ENCODE measurements at regions not wholly inside any gene's neighbourhood (a gene's known extent, or its start where the extent isn't known, plus 50 kb on each side); places are given as distances from the start of the nearest gene placed in this dataset.

DNA sequence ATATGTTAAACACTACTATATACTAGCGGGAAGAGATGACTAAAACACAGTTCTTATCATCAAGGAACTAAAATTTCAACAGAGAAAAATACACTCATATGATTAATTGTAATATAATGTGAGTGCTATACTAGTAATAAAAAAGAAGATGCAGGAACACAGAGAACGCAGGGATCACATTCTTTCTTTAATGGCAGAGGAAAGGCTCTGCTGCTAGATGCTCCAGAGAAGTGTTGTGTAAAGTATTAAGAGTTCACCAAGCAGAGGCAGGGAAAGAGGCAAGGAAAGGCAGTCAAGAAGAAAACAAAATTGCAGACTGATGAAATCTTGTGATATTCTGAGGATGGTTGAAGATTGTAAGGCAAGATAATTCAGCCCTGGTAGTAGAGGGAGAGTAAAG lies 394.7 kb downstream of the PDGFC start:
- Histone ChIP-seq H3K4me3 (ENCODE audit: low read length) (no peak overlapping the region), H3K36me3 (ENCODE audit: control insufficient read depth, insufficient read depth, low read length) (no peaks in the 10 kb centered on the region), H3K27ac (ENCODE audit: low read length) (no peak overlapping the region), H3K27me3 (ENCODE audit: control insufficient read depth, insufficient read depth, low read length) (no peaks in the 10 kb centered on the region), H3K9me3 (ENCODE audit: control insufficient read depth, insufficient read depth, low read length) (no peaks in the 10 kb centered on the region), H3K4me1 (ENCODE audit: control insufficient read depth, insufficient read depth, low read length) (no peaks in the 10 kb centered on the region)
- no peak for DNase-seq (ENCODE audit: low read depth, low spot score)
- WGBS (ENCODE audit: insufficient coverage, insufficient read length) = no CpG with 5 or more reads among the region's 2 CpGs

DNA sequence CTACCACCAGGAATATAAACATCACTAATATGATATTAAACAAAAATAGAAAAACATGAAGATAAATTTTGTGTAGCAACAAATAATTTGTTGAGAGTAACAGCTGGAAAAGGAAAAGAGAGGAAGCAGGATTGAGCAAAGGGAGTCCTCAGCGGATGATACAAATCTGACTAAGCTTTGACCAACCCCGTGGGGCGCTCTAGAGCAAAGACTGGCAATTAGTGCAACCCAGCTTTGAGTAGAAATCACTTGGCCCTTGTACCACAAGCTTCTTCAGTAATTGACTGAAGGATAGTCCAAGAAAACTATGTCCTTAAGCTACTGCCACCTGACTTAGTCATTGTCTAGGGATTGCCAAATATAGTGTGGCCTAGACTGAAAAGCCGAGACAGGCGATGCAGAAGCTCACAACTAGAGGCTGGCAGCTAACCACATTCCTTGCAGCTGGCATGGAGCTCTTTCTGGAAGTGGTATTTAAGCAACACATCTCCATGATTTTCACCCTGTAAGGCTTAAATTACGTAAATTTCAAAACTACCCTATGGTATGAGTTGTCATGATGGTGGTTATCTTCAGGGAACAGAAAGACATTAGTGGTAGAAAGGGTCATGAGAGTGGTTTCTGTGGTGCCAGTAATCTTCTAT lies 396.0 kb downstream of the PDGFC start:
- H3K4me3 ChIP-seq (ENCODE audit: low read length) = no peak overlapping the region
- no peaks in the 10 kb centered on the region for H3K9me3 ChIP-seq (ENCODE audit: control insufficient read depth, insufficient read depth, low read length)
- H3K27ac ChIP-seq (ENCODE audit: low read length) = no peak overlapping the region
- H3K4me1 ChIP-seq (ENCODE audit: control insufficient read depth, insufficient read depth, low read length) = no peaks in the 10 kb centered on the region
- WGBS (ENCODE audit: insufficient coverage, insufficient read length) = no CpG with 5 or more reads among the region's 6 CpGs
- no peaks in the 10 kb centered on the region for H3K27me3 ChIP-seq (ENCODE audit: control insufficient read depth, insufficient read depth, low read length)
- H3K36me3 ChIP-seq (ENCODE audit: control insufficient read depth, insufficient read depth, low read length) = no peaks in the 10 kb centered on the region
- peak; percentile 11 for DNase-seq (ENCODE audit: low read depth, low spot score)

DNA sequence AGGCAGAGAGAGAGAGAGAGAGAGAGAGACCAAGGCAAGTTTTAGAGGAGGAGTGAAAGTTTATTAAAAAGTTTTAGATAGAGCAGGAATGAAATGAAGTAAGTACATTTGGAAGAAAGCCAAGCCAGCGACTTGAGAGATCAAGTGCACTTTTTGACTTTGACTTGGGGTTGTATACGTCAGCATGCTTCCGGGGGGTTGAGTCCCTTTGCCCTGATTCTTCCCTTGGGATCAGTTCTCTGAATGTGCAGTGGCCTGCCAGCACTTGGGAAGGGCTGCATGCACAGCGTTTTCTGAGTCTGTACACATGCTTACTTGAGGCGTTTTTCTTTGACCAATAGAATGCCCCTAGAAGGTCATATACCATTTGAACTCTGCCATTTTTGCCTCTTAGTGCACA lies 400.5 kb downstream of the PDGFC start:
- Histone ChIP-seq H3K36me3 (ENCODE audit: control insufficient read depth, insufficient read depth, low read length) (no peaks in the 10 kb centered on the region), H3K9me3 (ENCODE audit: control insufficient read depth, insufficient read depth, low read length) (no peaks in the 10 kb centered on the region), H3K4me1 (ENCODE audit: control insufficient read depth, insufficient read depth, low read length) (no peaks in the 10 kb centered on the region), H3K27me3 (ENCODE audit: control insufficient read depth, insufficient read depth, low read length) (no peaks in the 10 kb centered on the region), H3K4me3 (ENCODE audit: low read length) (no peak overlapping the region), H3K27ac (ENCODE audit: low read length) (no peak overlapping the region)
- no peak for DNase-seq (ENCODE audit: low read depth, low spot score)
- WGBS (ENCODE audit: insufficient coverage, insufficient read length) = no CpG with 5 or more reads among the region's 5 CpGs

DNA sequence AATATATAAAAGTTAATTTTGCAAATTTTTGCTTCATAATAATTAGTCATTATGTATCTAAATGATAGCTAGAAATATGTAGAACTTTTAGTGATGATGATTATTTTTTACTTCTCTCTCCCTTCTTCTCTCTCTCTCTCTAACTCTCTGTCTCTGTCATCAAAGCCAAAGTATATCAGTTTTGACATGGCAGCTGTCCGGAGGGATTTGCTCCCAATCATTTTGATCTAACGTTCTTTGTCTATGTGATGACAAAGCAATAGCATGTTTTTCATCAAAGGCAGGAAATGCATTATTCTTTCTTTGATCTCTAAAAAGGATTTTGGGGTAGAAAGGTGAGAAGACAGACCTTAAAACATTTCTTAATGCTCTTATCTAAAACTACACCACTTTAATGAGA lies 402.1 kb downstream of the PDGFC start:
- H3K36me3 ChIP-seq (ENCODE audit: control insufficient read depth, insufficient read depth, low read length) = no peaks in the 10 kb centered on the region
- H3K4me3 ChIP-seq (ENCODE audit: low read length) = no peak overlapping the region
- DNase-seq (ENCODE audit: low read depth, low spot score) = no peak
- no peak overlapping the region for H3K27ac ChIP-seq (ENCODE audit: low read length)
- no peaks in the 10 kb centered on the region for H3K27me3 ChIP-seq (ENCODE audit: control insufficient read depth, insufficient read depth, low read length)
- no peaks in the 10 kb centered on the region for H3K4me1 ChIP-seq (ENCODE audit: control insufficient read depth, insufficient read depth, low read length)
- no CpG with 5 or more reads among the region's 2 CpGs for WGBS (ENCODE audit: insufficient coverage, insufficient read length)
- H3K9me3 ChIP-seq (ENCODE audit: control insufficient read depth, insufficient read depth, low read length) = no peaks in the 10 kb centered on the region

DNA sequence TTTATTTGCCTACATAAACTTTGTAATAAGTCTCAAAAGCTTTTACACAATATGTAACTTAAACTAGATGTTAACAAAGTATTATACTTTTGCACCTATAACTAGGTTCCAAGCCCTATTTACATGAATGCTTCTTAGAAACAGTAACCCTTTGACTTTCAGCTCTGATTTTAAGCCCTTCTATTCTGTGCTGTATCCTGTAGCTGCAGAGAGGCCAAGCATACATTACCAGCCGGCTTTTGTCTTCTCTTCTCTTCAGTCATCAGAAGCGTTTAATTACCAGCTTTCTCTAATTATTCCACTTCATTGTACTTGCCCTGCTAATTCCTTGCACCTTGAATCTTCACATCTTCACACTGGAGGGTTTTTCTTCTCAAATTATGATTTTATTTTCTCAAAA lies 403.1 kb downstream of the PDGFC start:
- H3K4me3 ChIP-seq (ENCODE audit: low read length) = no peak overlapping the region
- no peaks in the 10 kb centered on the region for H3K4me1 ChIP-seq (ENCODE audit: control insufficient read depth, insufficient read depth, low read length)
- no peaks in the 10 kb centered on the region for H3K27me3 ChIP-seq (ENCODE audit: control insufficient read depth, insufficient read depth, low read length)
- DNase-seq (ENCODE audit: low read depth, low spot score) = no peak
- no CpG with 5 or more reads among the region's 2 CpGs for WGBS (ENCODE audit: insufficient coverage, insufficient read length)
- no peak overlapping the region for H3K27ac ChIP-seq (ENCODE audit: low read length)
- H3K36me3 ChIP-seq (ENCODE audit: control insufficient read depth, insufficient read depth, low read length) = no peaks in the 10 kb centered on the region
- H3K9me3 ChIP-seq (ENCODE audit: control insufficient read depth, insufficient read depth, low read length) = no peaks in the 10 kb centered on the region

DNA sequence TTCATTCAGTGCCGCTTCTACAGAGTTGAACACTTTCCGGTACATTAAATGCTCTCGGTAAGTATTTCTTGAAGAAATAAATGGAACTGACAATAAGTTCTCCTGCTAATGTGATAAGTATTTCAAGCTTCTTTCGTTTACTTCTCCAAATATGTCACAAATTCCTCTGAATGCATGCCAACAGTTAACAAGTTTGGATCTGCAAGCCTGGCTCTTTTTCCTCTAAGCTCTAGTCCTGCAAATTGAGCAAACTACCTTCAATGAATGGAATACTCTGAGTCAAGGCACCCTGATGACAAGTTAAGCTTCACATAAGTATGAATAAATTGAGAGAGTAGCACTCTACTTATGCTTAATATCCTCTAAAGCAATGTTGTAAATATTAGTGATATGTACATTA lies 403.6 kb downstream of the PDGFC start:
- no peak for DNase-seq (ENCODE audit: low read depth, low spot score)
- Histone ChIP-seq H3K36me3 (ENCODE audit: control insufficient read depth, insufficient read depth, low read length) (no peaks in the 10 kb centered on the region), H3K27ac (ENCODE audit: low read length) (no peak overlapping the region), H3K4me3 (ENCODE audit: low read length) (no peak overlapping the region), H3K4me1 (ENCODE audit: control insufficient read depth, insufficient read depth, low read length) (no peaks in the 10 kb centered on the region), H3K9me3 (ENCODE audit: control insufficient read depth, insufficient read depth, low read length) (no peaks in the 10 kb centered on the region), H3K27me3 (ENCODE audit: control insufficient read depth, insufficient read depth, low read length) (no peaks in the 10 kb centered on the region)
- no CpG with 5 or more reads among the region's 4 CpGs for WGBS (ENCODE audit: insufficient coverage, insufficient read length)

DNA sequence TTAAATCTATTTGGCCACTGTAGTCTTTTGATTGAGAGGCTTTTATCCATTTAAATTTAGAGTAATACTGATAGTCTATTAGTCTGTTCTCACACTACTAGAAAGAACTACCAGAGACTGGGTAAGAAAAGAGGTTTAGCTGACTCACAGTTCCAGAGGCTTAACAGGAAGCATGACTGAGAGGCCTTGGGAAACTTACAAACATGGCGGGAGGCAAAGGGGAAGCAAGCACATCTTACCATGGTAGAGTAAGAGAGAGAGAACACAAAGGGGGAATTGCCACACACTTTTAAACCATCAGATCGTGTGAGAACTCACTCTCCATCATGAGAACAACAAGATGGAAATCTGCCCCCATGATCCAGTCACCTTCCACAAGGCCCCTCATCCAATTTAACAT lies 410.9 kb downstream of the PDGFC start:
- Histone ChIP-seq H3K27ac (ENCODE audit: low read length) (no peak overlapping the region), H3K27me3 (ENCODE audit: control insufficient read depth, insufficient read depth, low read length) (no peaks in the 10 kb centered on the region), H3K4me1 (ENCODE audit: control insufficient read depth, insufficient read depth, low read length) (no peaks in the 10 kb centered on the region), H3K4me3 (ENCODE audit: low read length) (no peak overlapping the region), H3K9me3 (ENCODE audit: control insufficient read depth, insufficient read depth, low read length) (no peaks in the 10 kb centered on the region), H3K36me3 (ENCODE audit: control insufficient read depth, insufficient read depth, low read length) (no peaks in the 10 kb centered on the region)
- no CpG with 5 or more reads among the region's 2 CpGs for WGBS (ENCODE audit: insufficient coverage, insufficient read length)
- DNase-seq (ENCODE audit: low read depth, low spot score) = no peak

DNA sequence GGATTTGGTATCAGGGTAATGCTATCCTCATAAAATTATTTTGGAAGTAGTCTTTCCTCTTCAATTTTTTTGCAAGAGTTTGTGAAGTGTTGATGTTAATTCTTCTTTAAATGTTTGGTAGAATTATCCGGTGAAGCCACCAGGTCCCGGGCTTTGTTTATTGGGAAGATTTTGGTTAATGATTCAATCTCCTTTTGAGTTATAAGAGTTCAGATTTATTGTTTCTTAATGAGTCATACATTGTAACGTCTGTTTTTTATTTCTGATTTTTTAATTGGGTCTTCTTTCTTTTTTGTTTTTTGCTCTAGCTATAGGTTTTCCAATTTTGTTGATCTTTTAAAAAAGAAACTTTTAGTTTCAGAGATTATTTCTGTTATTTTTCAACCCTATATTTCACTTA lies 412.3 kb downstream of the PDGFC start:
- no peaks in the 10 kb centered on the region for H3K9me3 ChIP-seq (ENCODE audit: control insufficient read depth, insufficient read depth, low read length)
- no peaks in the 10 kb centered on the region for H3K36me3 ChIP-seq (ENCODE audit: control insufficient read depth, insufficient read depth, low read length)
- no peak for DNase-seq (ENCODE audit: low read depth, low spot score)
- no peak overlapping the region for H3K27ac ChIP-seq (ENCODE audit: low read length)
- H3K4me1 ChIP-seq (ENCODE audit: control insufficient read depth, insufficient read depth, low read length) = no peaks in the 10 kb centered on the region
- no CpG with 5 or more reads among the region's 3 CpGs for WGBS (ENCODE audit: insufficient coverage, insufficient read length)
- no peaks in the 10 kb centered on the region for H3K27me3 ChIP-seq (ENCODE audit: control insufficient read depth, insufficient read depth, low read length)
- H3K4me3 ChIP-seq (ENCODE audit: low read length) = no peak overlapping the region

DNA sequence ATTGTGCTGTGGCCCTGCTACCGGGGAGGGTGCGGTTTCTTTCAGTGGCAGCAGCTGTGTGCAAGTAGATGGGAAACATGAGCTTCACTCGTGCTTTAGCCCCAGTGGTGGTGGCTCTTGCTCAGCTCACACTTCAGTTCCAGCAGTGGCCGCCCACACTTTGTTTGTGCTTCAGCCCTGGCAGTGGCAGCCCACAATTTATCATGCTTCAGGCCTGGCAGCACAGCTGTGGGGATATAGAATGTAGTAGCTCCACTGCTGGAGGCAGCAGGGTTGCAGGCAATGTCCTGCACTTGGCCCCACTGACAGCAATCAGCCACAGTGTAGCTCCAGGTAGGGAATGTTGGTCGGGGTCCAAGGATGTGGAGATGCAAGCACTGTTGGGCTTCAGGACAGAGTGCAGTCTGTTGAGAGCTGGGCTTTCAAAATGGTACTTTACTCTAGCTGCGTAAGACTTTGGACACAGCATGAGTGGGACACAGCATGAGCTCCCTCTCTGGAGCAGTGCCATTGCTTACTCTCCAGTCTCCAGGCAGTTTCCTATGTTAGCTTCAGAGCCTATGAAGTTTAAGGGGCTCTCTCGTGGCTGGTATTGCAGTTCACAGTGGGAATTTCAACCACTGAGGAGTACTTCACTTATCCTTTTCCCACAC lies 413.1 kb downstream of the PDGFC start:
- no peaks in the 10 kb centered on the region for H3K27me3 ChIP-seq (ENCODE audit: control insufficient read depth, insufficient read depth, low read length)
- no peak overlapping the region for H3K4me3 ChIP-seq (ENCODE audit: low read length)
- no peaks in the 10 kb centered on the region for H3K36me3 ChIP-seq (ENCODE audit: control insufficient read depth, insufficient read depth, low read length)
- WGBS (ENCODE audit: insufficient coverage, insufficient read length) = no CpG with 5 or more reads among the region's 7 CpGs
- H3K4me1 ChIP-seq (ENCODE audit: control insufficient read depth, insufficient read depth, low read length) = no peaks in the 10 kb centered on the region
- no peak overlapping the region for H3K27ac ChIP-seq (ENCODE audit: low read length)
- DNase-seq (ENCODE audit: low read depth, low spot score) = no peak
- H3K9me3 ChIP-seq (ENCODE audit: control insufficient read depth, insufficient read depth, low read length) = no peaks in the 10 kb centered on the region

DNA sequence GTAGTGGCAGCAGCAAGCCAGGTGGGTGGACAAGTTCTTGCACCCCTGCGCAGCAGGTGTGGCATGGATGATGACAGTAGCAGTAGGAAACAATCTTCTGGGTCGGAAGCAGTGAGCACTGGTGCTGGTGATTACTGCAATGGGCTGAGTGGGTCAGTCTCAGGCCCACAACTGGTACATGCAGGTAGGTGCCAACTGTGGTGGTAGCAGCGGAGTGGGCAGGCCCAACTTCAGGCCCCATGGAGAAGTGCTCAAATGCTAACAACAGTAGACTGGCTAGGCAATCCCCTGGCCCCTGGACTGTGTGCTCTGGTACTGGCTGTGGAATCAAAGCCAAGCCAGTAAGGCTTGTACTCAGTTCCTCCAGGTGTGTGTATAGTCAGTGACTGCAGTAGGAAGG lies 413.7 kb downstream of the PDGFC start:
- H3K27me3 ChIP-seq (ENCODE audit: control insufficient read depth, insufficient read depth, low read length) = no peaks in the 10 kb centered on the region
- H3K4me3 ChIP-seq (ENCODE audit: low read length) = no peak overlapping the region
- WGBS (ENCODE audit: insufficient coverage, insufficient read length) = no CpG with 5 or more reads among the region's 3 CpGs
- no peak for DNase-seq (ENCODE audit: low read depth, low spot score)
- H3K36me3 ChIP-seq (ENCODE audit: control insufficient read depth, insufficient read depth, low read length) = no peaks in the 10 kb centered on the region
- H3K4me1 ChIP-seq (ENCODE audit: control insufficient read depth, insufficient read depth, low read length) = no peaks in the 10 kb centered on the region
- no peak overlapping the region for H3K27ac ChIP-seq (ENCODE audit: low read length)
- no peaks in the 10 kb centered on the region for H3K9me3 ChIP-seq (ENCODE audit: control insufficient read depth, insufficient read depth, low read length)

DNA sequence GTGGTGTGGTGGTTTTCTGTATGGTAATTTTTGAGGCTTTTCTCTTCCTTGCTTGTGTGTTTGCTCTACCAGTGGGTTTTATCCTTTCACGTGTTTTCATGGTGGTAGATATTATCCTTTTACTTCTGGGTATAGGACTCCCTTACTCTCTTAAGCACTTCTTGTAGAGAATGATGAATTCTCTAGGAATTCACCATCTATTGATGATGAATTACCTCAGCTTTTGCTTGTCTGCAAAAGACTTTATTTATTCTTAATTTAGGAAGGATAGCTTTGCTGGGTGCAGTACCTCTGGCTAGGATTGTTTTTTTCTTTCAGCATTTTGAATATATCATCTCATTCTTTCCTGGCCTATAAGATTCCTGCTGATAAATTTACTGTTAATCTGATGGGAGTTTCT lies 415.3 kb downstream of the PDGFC start:
- H3K9me3 ChIP-seq (ENCODE audit: control insufficient read depth, insufficient read depth, low read length) = no peaks in the 10 kb centered on the region
- no peak for DNase-seq (ENCODE audit: low read depth, low spot score)
- H3K27ac ChIP-seq (ENCODE audit: low read length) = no peak overlapping the region
- no peaks in the 10 kb centered on the region for H3K4me1 ChIP-seq (ENCODE audit: control insufficient read depth, insufficient read depth, low read length)
- no peak overlapping the region for H3K4me3 ChIP-seq (ENCODE audit: low read length)
- WGBS (ENCODE audit: insufficient coverage, insufficient read length) = no CpG with 5 or more reads among the region's 1 CpG
- no peaks in the 10 kb centered on the region for H3K27me3 ChIP-seq (ENCODE audit: control insufficient read depth, insufficient read depth, low read length)
- no peaks in the 10 kb centered on the region for H3K36me3 ChIP-seq (ENCODE audit: control insufficient read depth, insufficient read depth, low read length)

Data from iPS DF 6.9 (cell line).